ENCODE measurements at regions not wholly inside any gene's neighbourhood (a gene's known extent, or its start where the extent isn't known, plus 50 kb on each side); places are given as distances from the start of the nearest gene placed in this dataset.

GRCh38 chr13:29903543-29903942 is 53.1 kb upstream of the UBL3 start:
- WGBS (ENCODE audit: insufficient coverage, low coverage, missing lambda C conversion rate) = 14% methylated on average over 1 of the region's 3 CpGs
- Histone ChIP-seq H3K4me1 (replicated peaks in 1 of 2; ENCODE audit: control insufficient read depth in 2 of 2, insufficient read depth in 2 of 2, low read length in 2 of 2) (no peaks in the 10 kb centered on the region), H3K27me3 (ENCODE audit: control insufficient read depth in 2 of 2, insufficient read depth in 2 of 2, low read length in 2 of 2) (no peaks in the 10 kb centered on the region), H3K9me1 (ENCODE audit: control insufficient read depth, insufficient read depth, low read length) (no peaks in the 10 kb centered on the region), H3K27ac (ENCODE audit: extremely low read depth, low read depth, low read length) (no peak overlapping the region), H3K4me2 (ENCODE audit: insufficient read depth, low read length) (no peak overlapping the region), H3K9ac (ENCODE audit: insufficient read depth in 1 of 2, low read depth in 2 of 2, low read length in 2 of 2) (no peak overlapping the region), H4K20me1 (replicated peaks; ENCODE audit: control insufficient read depth, insufficient read depth, low read length) (no peaks in the 10 kb centered on the region), H3K4me3 (no peak overlapping the region), H2AFZ (ENCODE audit: low read depth, low read length) (no peak overlapping the region), H3K36me3 (ENCODE audit: control insufficient read depth, insufficient read depth, low read length) (no peaks in the 10 kb centered on the region), H3K79me2 (ENCODE audit: control insufficient read depth, insufficient read depth, low read length) (no peaks in the 10 kb centered on the region), H3K9me3 (replicated peaks; ENCODE audit: control insufficient read depth, insufficient read depth, low read depth, low read length) (no peaks in the 10 kb centered on the region)
- BruUV-seq (replicated peaks) = no TSS peak
- intact Hi-C loops (cut with micrococcal nuclease) (no loop called here), in situ Hi-C loops (cut with MboI) (no loop called here)
- CTCF ChIA-PET (ENCODE audit: low intra/inter-chr PET ratio) = no interaction called here
- TF ChIP-seq GTF3C2 (IDR thresholded peaks at IDR 0.05; ENCODE audit: borderline replicate concordance, extremely low read depth, insufficient read length) (no peak), NR4A1 (CRISPR knock-in tag; IDR thresholded peaks at IDR 0.05) (no peak), NR4A1 (tag; IDR thresholded peaks at IDR 0.05) (no peak), CCNT2 (IDR thresholded peaks at IDR 0.05; ENCODE audit: borderline replicate concordance, extremely low read depth, insufficient read length, low read depth, low read length) (no peak), DLX4 (CRISPR knock-in tag; IDR thresholded peaks at IDR 0.05) (no peak), ZNF354B (CRISPR knock-in tag; IDR thresholded peaks at IDR 0.05) (no peak), ZSCAN29 (IDR thresholded peaks at IDR 0.05) (no peak), TCF7 (IDR thresholded peaks at IDR 0.05; ENCODE audit: borderline replicate concordance) (no peak), PKNOX1 (IDR thresholded peaks at IDR 0.05) (no peak)
- POLR2A ChIA-PET = interaction anchor here (0.6 kb wide), 1 partner anchor 38 kb away, joined by 4 read pairs; no protein-coding TSS in a partner anchor
- ATAC-seq (no peak), FAIRE-seq (no peak), DNase-seq (ENCODE audit: extremely low read depth in 1 of 4, low spot score in 3 of 4) (no peak)
